Large intestine (tissue), 3 donors: ENCODE measurements at regions not wholly inside any gene's neighbourhood (a gene's known extent, or its start where the extent isn't known, plus 50 kb on each side); places are given as distances from the start of the nearest gene placed in this dataset.
"Not testable (repeated sequence)": the region's sequence is repeated elsewhere in the genome, so short reads cannot be mapped to it uniquely, and the experiment has no call there.

Source experiments
- DNase-seq, 2 donors: peaks; one replicate each; pipeline versions ENCODE4 v3.0.0 to v3.0.0-alpha.2; 2013
- H3K27ac ChIP-seq: one replicate; pipeline ENCODE4 v1.5.1; 2013; ENCODE audit warnings: low read length
- H3K27me3 ChIP-seq: 2 replicates; pipeline ENCODE4 v1.6.1; 2013; ENCODE audit warnings: low read length; ENCODE audit not compliant: control insufficient read depth, insufficient read depth
- H3K36me3 ChIP-seq: 2 replicates; pipeline ENCODE4 v1.6.1; 2013; ENCODE audit warnings: low read length; ENCODE audit not compliant: control insufficient read depth, insufficient read depth
- H3K4me1 ChIP-seq: one replicate; pipeline ENCODE4 v1.6.1; 2013; ENCODE audit warnings: low read length; ENCODE audit not compliant: control insufficient read depth, insufficient read depth
- H3K4me3 ChIP-seq: one replicate; pipeline ENCODE4 v1.5.1; 2013; ENCODE audit warnings: low read length
- H3K9me3 ChIP-seq: one replicate; pipeline ENCODE4 v1.6.1; 2013; ENCODE audit warnings: mild to moderate bottlenecking, low read depth, low read length, moderate library complexity; ENCODE audit not compliant: control insufficient read depth
- WGBS: methylation state at CpG from one replicate; pipeline ENCODE4 v1.1.5; 2013; ENCODE audit warnings: low lambda C conversion rate; ENCODE audit not compliant: insufficient coverage; 5-methylcytosine and 5-hydroxymethylcytosine counted together

GRCh38 chr7:17412883-17413282 lies 114.4 kb downstream of the AHR start:
- no peak overlapping the region for H3K27ac ChIP-seq
- H3K4me3 ChIP-seq: no peak overlapping the region
- H3K36me3 ChIP-seq: no peaks in the 10 kb centered on the region
- H3K9me3 ChIP-seq: no peaks in the 10 kb centered on the region
- WGBS: no CpG with 5 or more reads among the region's 1 CpG
- H3K4me1 ChIP-seq: no peaks in the 10 kb centered on the region
- DNase-seq: no peak
- no peaks in the 10 kb centered on the region for H3K27me3 ChIP-seq

- WGBS: no CpG with 5 or more reads among the region's 2 CpGs
Observed at GRCh38 chr7:17415955-17416354, 117.5 kb downstream of the AHR start.

GRCh38 chr7:17420308-17421015 lies 122.0 kb downstream of the AHR start:
- H3K27ac ChIP-seq: not testable (repeated sequence)
- 84% methylated on average over 3 of the region's 7 CpGs for WGBS

More at GRCh38 chr7:17415955-17416354, 117.5 kb downstream of the AHR start:
- Histone ChIP-seq H3K36me3 (no peaks in the 10 kb centered on the region), H3K27me3 (no peaks in the 10 kb centered on the region), H3K27ac (no peak overlapping the region), H3K9me3 (no peaks in the 10 kb centered on the region), H3K4me1 (no peaks in the 10 kb centered on the region), H3K4me3 (no peak overlapping the region)
- DNase-seq: no peak

GRCh38 chr7:17421941-17422340 lies 123.5 kb downstream of the AHR start:
- H3K4me3 ChIP-seq: no peak overlapping the region
- no peaks in the 10 kb centered on the region for H3K36me3 ChIP-seq
- no CpG with 5 or more reads among the region's 4 CpGs for WGBS
- no peaks in the 10 kb centered on the region for H3K9me3 ChIP-seq
- no peak overlapping the region for H3K27ac ChIP-seq
- no peak for DNase-seq
- no peaks in the 10 kb centered on the region for H3K27me3 ChIP-seq
- no peaks in the 10 kb centered on the region for H3K4me1 ChIP-seq

More at GRCh38 chr7:17420308-17421015, 122.0 kb downstream of the AHR start:
- not testable (repeated sequence) for H3K9me3 ChIP-seq, H3K36me3 ChIP-seq, H3K4me1 ChIP-seq, H3K27me3 ChIP-seq, H3K4me3 ChIP-seq, DNase-seq

GRCh38 chr7:17422966-17423365 lies 124.5 kb downstream of the AHR start:
- Histone ChIP-seq H3K9me3 (no peaks in the 10 kb centered on the region), H3K4me3 (no peak overlapping the region), H3K36me3 (no peaks in the 10 kb centered on the region), H3K4me1 (no peaks in the 10 kb centered on the region), H3K27me3 (no peaks in the 10 kb centered on the region), H3K27ac (no peak overlapping the region)
- WGBS: 100% methylated on average over 1 of the region's 2 CpGs
- no peak for DNase-seq

GRCh38 chr7:17427924-17428323 lies 129.5 kb downstream of the AHR start:
- no peak for DNase-seq
- no peaks in the 10 kb centered on the region for H3K4me1 ChIP-seq
- no peaks in the 10 kb centered on the region for H3K27me3 ChIP-seq
- no peaks in the 10 kb centered on the region for H3K36me3 ChIP-seq
- H3K27ac ChIP-seq: no peak overlapping the region
- no peak overlapping the region for H3K4me3 ChIP-seq
- no peaks in the 10 kb centered on the region for H3K9me3 ChIP-seq

- Histone ChIP-seq H3K27ac (no peak overlapping the region), H3K9me3 (no peaks in the 10 kb centered on the region), H3K4me1 (no peaks in the 10 kb centered on the region), H3K36me3 (no peaks in the 10 kb centered on the region), H3K4me3 (no peak overlapping the region), H3K27me3 (no peaks in the 10 kb centered on the region)
- no CpG with 5 or more reads among the region's 4 CpGs for WGBS
- DNase-seq: no peak
Observed at GRCh38 chr7:17429579-17429978, 131.1 kb downstream of the AHR start.

GRCh38 chr7:17432793-17433192 lies 134.3 kb downstream of the AHR start:
- Histone ChIP-seq H3K27ac (no peak overlapping the region), H3K4me3 (no peak overlapping the region), H3K36me3 (no peaks in the 10 kb centered on the region), H3K27me3 (no peaks in the 10 kb centered on the region), H3K9me3 (no peaks in the 10 kb centered on the region), H3K4me1 (no peaks in the 10 kb centered on the region)
- 36% methylated on average over 1 of the region's 3 CpGs for WGBS
- DNase-seq: no peak

GRCh38 chr7:17434191-17434590 lies 135.7 kb downstream of the AHR start:
- Histone ChIP-seq H3K27me3 (no peaks in the 10 kb centered on the region), H3K9me3 (no peaks in the 10 kb centered on the region), H3K36me3 (no peaks in the 10 kb centered on the region), H3K4me3 (no peak overlapping the region), H3K27ac (no peak overlapping the region), H3K4me1 (no peaks in the 10 kb centered on the region)
- DNase-seq: no peak
- no CpG with 5 or more reads among the region's 3 CpGs for WGBS

GRCh38 chr7:17434841-17435692 lies 136.6 kb downstream of the AHR start:
- no peaks in the 10 kb centered on the region for H3K36me3 ChIP-seq
- no peak overlapping the region for H3K27ac ChIP-seq
- H3K9me3 ChIP-seq: peaks cover 2% of the 10 kb centered on the region
- no peak for DNase-seq
- no peak overlapping the region for H3K4me3 ChIP-seq
- no peaks in the 10 kb centered on the region for H3K27me3 ChIP-seq
- no peaks in the 10 kb centered on the region for H3K4me1 ChIP-seq
- WGBS: no CpG with 5 or more reads among the region's 6 CpGs
